ENCODE measurements at regions not wholly inside any gene's neighbourhood (a gene's known extent, or its start where the extent isn't known, plus 50 kb on each side); places are given as distances from the start of the nearest gene placed in this dataset.

DNA sequence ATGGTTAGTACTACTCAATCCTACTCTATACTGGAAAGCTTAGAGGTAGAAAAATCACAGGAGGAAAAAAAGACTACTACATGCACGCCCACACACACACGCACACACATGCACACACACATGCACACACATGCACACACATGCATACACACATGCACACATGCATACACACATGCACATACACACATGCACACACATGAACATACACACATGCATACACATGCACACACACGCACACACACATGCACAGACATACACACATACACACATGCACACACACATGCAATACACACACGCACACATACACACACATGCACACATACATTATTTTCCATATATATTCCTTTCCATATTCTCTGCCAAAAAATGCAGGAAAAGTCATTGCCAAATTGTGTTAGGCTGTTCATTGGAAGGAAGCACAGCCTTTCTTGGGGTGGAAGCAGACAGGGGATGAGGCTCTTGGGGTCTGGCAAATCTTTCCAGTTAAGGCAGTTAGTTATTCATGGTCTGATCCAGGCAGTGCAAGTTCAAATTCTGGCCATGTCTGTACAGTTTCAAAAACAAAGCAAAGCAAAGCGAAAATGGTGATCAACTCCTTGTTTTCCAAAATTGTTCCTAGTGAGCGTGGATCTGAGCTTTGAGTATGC lies 187.9 kb upstream of the EGFLAM start:
- TF ChIP-seq CTCF (IDR thresholded peaks at IDR 0.05) (no peak), POLR2A (IDR thresholded peaks at IDR 0.05) (no peak)

Data from body of pancreas (tissue), 4 donors.